DND-41 (cell line): ENCODE measurements at regions not wholly inside any gene's neighbourhood (a gene's known extent, or its start where the extent isn't known, plus 50 kb on each side); places are given as distances from the start of the nearest gene placed in this dataset.

Experiments
- ATAC-seq: fragments of 200-7000 bp; cut with Tn5 transposase; 3 replicates; pipeline ENCODE4 v1.9.1; 2021; ENCODE audit warnings: low read depth; ENCODE audit not compliant: insufficient read depth
- DNase-seq: peaks from one replicate; pipeline ENCODE4 v3.0.0-alpha.2; 2020
- H2AFZ ChIP-seq: 2 replicates; pipeline ENCODE4 v1.6.0; 2012; ENCODE audit warnings: low read depth, low read length
- H3K27ac ChIP-seq: 2 replicates; pipeline ENCODE4 v1.5.1; 2012; ENCODE audit warnings: low read length, inconsistent platforms
- H3K27me3 ChIP-seq: fragments of 200-600 bp; sonication (generic); 2 replicates; pipeline ENCODE4 v1.6.0; 2012; ENCODE audit warnings: low read length, mild to moderate bottlenecking, inconsistent platforms; ENCODE audit not compliant: insufficient read depth, poor library complexity
- H3K36me3 ChIP-seq: 2 replicates; pipeline ENCODE4 v1.5.1; 2012; ENCODE audit warnings: low read length, inconsistent platforms; ENCODE audit not compliant: insufficient read depth
- H3K4me1 ChIP-seq: 2 replicates; pipeline ENCODE4 v1.5.1; 2012; ENCODE audit warnings: mild to moderate bottlenecking, low read length; ENCODE audit not compliant: insufficient read depth
- H3K4me2 ChIP-seq: 2 replicates; pipeline ENCODE4 v1.6.0; 2012; ENCODE audit warnings: mild to moderate bottlenecking, moderate library complexity, low read length, inconsistent platforms; ENCODE audit not compliant: insufficient read depth
- H3K4me3 ChIP-seq, 2 experiments: fragments of 200-600 bp in 1 of 2; shearing (Covaris generic) in 1 of 2; 2 replicates each; pipeline ENCODE4 v1.5.1; 2012 to 2016; ENCODE audit warnings: inconsistent platforms in 2 of 2, low read length in 2 of 2, mild to moderate bottlenecking in 2 of 2, low read depth in 1 of 2, moderate library complexity in 1 of 2
- H3K79me2 ChIP-seq: 2 replicates; pipeline ENCODE4 v1.6.0; 2012; ENCODE audit warnings: low read length, inconsistent platforms; ENCODE audit not compliant: insufficient read depth
- H3K9ac ChIP-seq: 2 replicates; pipeline ENCODE4 v1.6.0; 2012; ENCODE audit warnings: low read depth, mild to moderate bottlenecking, inconsistent platforms, low read length, moderate library complexity
- H3K9me3 ChIP-seq: 2 replicates; pipeline ENCODE4 v1.5.1; 2012; ENCODE audit warnings: low read length, moderate library complexity, mild to moderate bottlenecking, inconsistent platforms; ENCODE audit not compliant: insufficient read depth, severe bottlenecking
- H4K20me1 ChIP-seq: 2 replicates; pipeline ENCODE4 v1.6.0; 2012; ENCODE audit warnings: low read length; ENCODE audit not compliant: insufficient read depth
- EZH2 ChIP-seq: IDR thresholded peaks from 3 replicates; pipeline ENCODE4 v1.6.1; 2012; ENCODE audit warnings: borderline replicate concordance, low read depth, mild to moderate bottlenecking, moderate library complexity, low read length, inconsistent platforms; ENCODE audit not compliant: severe bottlenecking
- TF ChIP-seq, protein P1 (sequence below): IDR thresholded peaks from 2 replicates; pipeline ENCODE4 v1.5.1; 2012; ENCODE audit warnings: borderline replicate concordance, low read length, moderate library complexity, mild to moderate bottlenecking; ENCODE audit not compliant: poor library complexity, severe bottlenecking; ENCODE audit errors: extremely low read depth

DNA sequence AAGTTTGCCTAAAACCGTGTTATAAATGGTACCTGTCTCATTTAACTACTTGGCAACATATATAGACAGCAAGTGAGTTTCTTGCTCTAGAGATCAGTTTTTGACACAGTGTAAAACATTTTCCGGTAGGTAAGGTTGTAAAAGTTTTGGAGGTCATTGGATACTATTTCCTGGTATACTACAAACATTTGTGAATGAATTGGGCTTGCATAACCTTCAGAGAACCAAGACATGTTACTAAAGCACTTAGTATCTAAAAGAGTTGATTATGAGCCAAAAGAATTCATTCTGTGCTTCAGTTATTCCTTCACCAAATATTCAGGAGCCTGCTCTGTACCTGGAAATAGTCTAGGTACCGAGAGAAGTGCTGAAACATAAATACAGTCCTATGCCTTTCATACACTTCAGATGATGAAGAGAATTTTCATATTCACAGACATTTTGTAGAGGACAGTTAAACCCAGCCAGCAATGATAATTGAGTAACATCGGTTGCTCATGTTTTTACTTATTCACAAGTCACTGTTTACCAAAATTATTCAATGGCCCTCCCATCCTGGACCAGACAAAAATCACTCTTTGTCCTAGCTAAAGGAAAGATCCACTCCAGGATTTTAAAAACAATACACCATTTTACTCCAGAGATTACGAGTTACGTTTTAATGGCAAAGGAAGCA, 319.4 kb upstream of the RBMS1 start:
- H3K36me3 ChIP-seq = no peaks in the 10 kb centered on the region
- H3K9me3 ChIP-seq = no peaks in the 10 kb centered on the region
- no peak overlapping the region for H2AFZ ChIP-seq
- H3K79me2 ChIP-seq = no peaks in the 10 kb centered on the region
- no peaks in the 10 kb centered on the region for H4K20me1 ChIP-seq
- TF ChIP-seq EZH2 = no peak
- TF ChIP-seq, protein P1, sequence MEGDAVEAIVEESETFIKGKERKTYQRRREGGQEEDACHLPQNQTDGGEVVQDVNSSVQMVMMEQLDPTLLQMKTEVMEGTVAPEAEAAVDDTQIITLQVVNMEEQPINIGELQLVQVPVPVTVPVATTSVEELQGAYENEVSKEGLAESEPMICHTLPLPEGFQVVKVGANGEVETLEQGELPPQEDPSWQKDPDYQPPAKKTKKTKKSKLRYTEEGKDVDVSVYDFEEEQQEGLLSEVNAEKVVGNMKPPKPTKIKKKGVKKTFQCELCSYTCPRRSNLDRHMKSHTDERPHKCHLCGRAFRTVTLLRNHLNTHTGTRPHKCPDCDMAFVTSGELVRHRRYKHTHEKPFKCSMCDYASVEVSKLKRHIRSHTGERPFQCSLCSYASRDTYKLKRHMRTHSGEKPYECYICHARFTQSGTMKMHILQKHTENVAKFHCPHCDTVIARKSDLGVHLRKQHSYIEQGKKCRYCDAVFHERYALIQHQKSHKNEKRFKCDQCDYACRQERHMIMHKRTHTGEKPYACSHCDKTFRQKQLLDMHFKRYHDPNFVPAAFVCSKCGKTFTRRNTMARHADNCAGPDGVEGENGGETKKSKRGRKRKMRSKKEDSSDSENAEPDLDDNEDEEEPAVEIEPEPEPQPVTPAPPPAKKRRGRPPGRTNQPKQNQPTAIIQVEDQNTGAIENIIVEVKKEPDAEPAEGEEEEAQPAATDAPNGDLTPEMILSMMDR = no peak
- DNase-seq = no peak
- H3K27me3 ChIP-seq = no peaks in the 10 kb centered on the region
- H3K9ac ChIP-seq = no peak overlapping the region
- no peaks in the 10 kb centered on the region for H3K4me1 ChIP-seq
- no peak for ATAC-seq
- no peak overlapping the region for H3K27ac ChIP-seq
- H3K4me3 ChIP-seq = no peak overlapping the region
- H3K4me2 ChIP-seq = no peak overlapping the region

DNA sequence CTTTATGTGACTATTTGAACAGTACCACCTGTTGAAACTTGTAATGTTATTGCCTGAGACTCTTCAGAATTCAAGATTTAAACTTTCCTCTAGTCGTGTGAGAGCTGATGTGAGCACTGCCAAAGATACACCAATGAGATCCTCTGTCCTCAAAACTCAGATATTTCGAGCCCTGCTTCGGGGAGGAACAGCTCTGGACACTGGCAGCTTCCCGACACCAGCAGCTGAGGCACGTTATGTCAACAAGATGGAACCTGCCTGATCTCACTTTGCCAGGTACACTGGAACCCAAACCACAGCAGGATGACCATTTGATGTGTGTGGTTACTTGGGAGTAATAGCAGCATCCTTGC, 319.9 kb upstream of the RBMS1 start:
- no peak overlapping the region for H3K4me3 ChIP-seq
- no peak overlapping the region for H3K9ac ChIP-seq
- H3K27me3 ChIP-seq = no peaks in the 10 kb centered on the region
- H3K79me2 ChIP-seq = no peaks in the 10 kb centered on the region
- ATAC-seq = no peak
- TF ChIP-seq EZH2 = no peak
- TF ChIP-seq, protein P1 = no peak
- no peak overlapping the region for H2AFZ ChIP-seq
- DNase-seq = no peak
- no peaks in the 10 kb centered on the region for H3K36me3 ChIP-seq
- H4K20me1 ChIP-seq = no peaks in the 10 kb centered on the region
- no peaks in the 10 kb centered on the region for H3K9me3 ChIP-seq
- H3K27ac ChIP-seq = no peak overlapping the region
- no peaks in the 10 kb centered on the region for H3K4me1 ChIP-seq
- no peak overlapping the region for H3K4me2 ChIP-seq

DNA sequence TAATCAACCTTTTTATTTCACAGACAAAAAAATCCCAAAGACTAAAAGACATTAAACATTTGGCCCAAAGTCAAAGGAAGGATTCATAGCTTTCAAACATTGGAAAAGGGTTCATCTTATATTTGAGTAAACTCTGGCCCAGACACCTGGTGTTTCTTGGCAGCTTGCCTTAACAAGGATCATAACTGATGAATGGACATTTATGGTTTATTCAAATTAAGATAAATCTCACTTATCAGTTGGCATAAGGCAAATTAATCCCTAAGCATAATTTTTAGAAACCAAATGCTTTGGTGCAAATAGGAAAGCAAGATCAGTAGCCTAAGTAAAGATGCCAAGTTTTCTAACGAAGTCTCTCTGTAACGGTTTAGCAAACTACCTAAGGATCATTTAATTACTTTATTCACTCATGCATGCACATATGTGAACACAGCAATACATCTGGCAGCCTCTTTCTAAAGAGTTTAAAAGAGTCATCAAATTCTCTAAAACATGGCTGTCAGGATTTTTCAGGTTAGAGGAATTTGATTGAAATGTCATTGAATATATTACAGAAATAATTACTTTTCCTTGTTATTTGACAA, 323.4 kb upstream of the RBMS1 start:
- H3K9ac ChIP-seq = no peak overlapping the region
- H3K4me2 ChIP-seq = no peak overlapping the region
- no peak overlapping the region for H2AFZ ChIP-seq
- no peaks in the 10 kb centered on the region for H3K79me2 ChIP-seq
- no peak for DNase-seq
- no peaks in the 10 kb centered on the region for H3K4me1 ChIP-seq
- no peaks in the 10 kb centered on the region for H3K36me3 ChIP-seq
- no peak overlapping the region for H3K4me3 ChIP-seq
- TF ChIP-seq, protein P1 = no peak
- no peak for TF ChIP-seq EZH2
- H3K9me3 ChIP-seq = no peaks in the 10 kb centered on the region
- ATAC-seq = no peak
- H4K20me1 ChIP-seq = no peaks in the 10 kb centered on the region
- H3K27me3 ChIP-seq = no peaks in the 10 kb centered on the region
- no peak overlapping the region for H3K27ac ChIP-seq

DNA sequence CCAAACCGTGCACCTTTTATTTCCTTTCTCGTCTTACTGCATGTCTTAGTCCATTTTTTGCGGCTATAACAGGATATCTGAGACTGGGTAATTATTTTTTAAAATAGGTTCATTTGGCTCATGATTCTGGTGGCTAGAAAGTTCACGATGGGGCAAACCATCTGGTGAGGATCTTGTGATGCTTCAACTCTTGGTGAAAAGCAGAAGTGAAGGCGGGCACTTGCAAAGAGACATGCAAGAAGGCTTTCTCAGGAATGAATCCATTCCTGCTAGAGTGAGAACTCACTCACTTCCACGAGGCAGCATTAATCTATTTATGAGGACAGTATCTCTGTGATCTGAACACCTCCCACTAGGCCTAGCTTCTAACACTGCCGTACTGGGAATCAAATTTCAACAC, 327.1 kb upstream of the RBMS1 start:
- no peak for DNase-seq
- no peak overlapping the region for H3K27ac ChIP-seq
- no peak overlapping the region for H2AFZ ChIP-seq

More for the DNA sequence above, 327.1 kb upstream of the RBMS1 start:
- Histone ChIP-seq H3K4me3 (no peak overlapping the region), H3K79me2 (no peaks in the 10 kb centered on the region), H3K27me3 (no peaks in the 10 kb centered on the region), H3K4me1 (no peaks in the 10 kb centered on the region), H3K9ac (no peak overlapping the region), H3K4me2 (no peak overlapping the region), H4K20me1 (no peaks in the 10 kb centered on the region), H3K9me3 (peaks cover 9% of the 10 kb centered on the region), H3K36me3 (no peaks in the 10 kb centered on the region)
- ATAC-seq = no peak
- no peak for TF ChIP-seq EZH2
- TF ChIP-seq, protein P1 = no peak
